SU-DHL-6 (cell line): ENCODE measurements at regions not wholly inside any gene's neighbourhood (a gene's known extent, or its start where the extent isn't known, plus 50 kb on each side); places are given as distances from the start of the nearest gene placed in this dataset.

Source experiments
- CTCF ChIP-seq: fragments of 200-600 bp; sonication (generic); IDR thresholded peaks from one replicate; pipeline ENCODE4 v1.5.1; 2017; ENCODE audit warnings: antibody characterized with exemption, mild to moderate bottlenecking, low read length, moderate library complexity; ENCODE audit not compliant: insufficient read depth, poor library complexity, severe bottlenecking
- EZH2phosphoT487 ChIP-seq: fragments of 200-600 bp; sonication (generic), shearing (Covaris generic); conservative IDR thresholded peaks from 2 replicates; pipeline ENCODE4 v1.6.1; 2018; ENCODE audit warnings: mild to moderate bottlenecking, antibody characterized with exemption, low read length, moderate library complexity, mixed read lengths

- TF ChIP-seq CTCF (no peak), EZH2phosphoT487 (no peak)
Measured at GRCh38 chr19:13665125-13665905, 99.0 kb upstream of the MRI1 start.
